ENCODE measurements at regions not wholly inside any gene's neighbourhood (a gene's known extent, or its start where the extent isn't known, plus 50 kb on each side); places are given as distances from the start of the nearest gene placed in this dataset.

- ChIA-PET CTCF (no interaction called here), POLR2A (no interaction called here)
- peaks cover 0 to 21% (median 3%) of the 10 kb centered on the region in 5 donors for H3K27me3 Mint-ChIP-seq
- peaks cover 0 to 14% (median 5%) of the 10 kb centered on the region in 5 donors for H3K36me3 Mint-ChIP-seq
- H3K27me3 ChIP-seq (ENCODE audit: control insufficient read depth in 2 of 2, insufficient read depth in 2 of 2, low read length in 2 of 2) = no peaks in the 10 kb centered on the region
- peaks cover 0 to 10% (median 3%) of the 10 kb centered on the region in 7 donors for H3K4me1 Mint-ChIP-seq
- H3K4me3 ChIP-seq (ENCODE audit: low read length) = no peak overlapping the region
- no peak overlapping the region for H3K27ac ChIP-seq (ENCODE audit: low read depth, low read length)
- ATAC-seq (no peak), DNase-seq (no peak)
- H3K9me3 Mint-ChIP-seq = peaks cover 0 to 13% (median 4%) of the 10 kb centered on the region in 11 donors
- no peaks in the 10 kb centered on the region for H3K4me1 ChIP-seq (ENCODE audit: control insufficient read depth in 2 of 2, insufficient read depth in 2 of 2, low read length in 2 of 2)
- H3K36me3 ChIP-seq (ENCODE audit: control insufficient read depth in 2 of 3, insufficient read depth in 3 of 3, low read length in 3 of 3) = no peaks in the 10 kb centered on the region
- no peak overlapping the region for H3K4me3 Mint-ChIP-seq
- H3K9me3 ChIP-seq (ENCODE audit: control insufficient read depth in 2 of 3, low read length in 3 of 3) = no peaks in the 10 kb centered on the region
- intact Hi-C loops (cut with micrococcal nuclease) = no loop called here
- no peak overlapping the region for H3K27ac Mint-ChIP-seq
Measured at GRCh38 chr2:12400543-12400942, 316.2 kb upstream of the TRIB2 start.

GRCh38 chr2:12402440-12403139, 314.1 kb upstream of the TRIB2 start:
- Mint-ChIP-seq H3K27ac (no peak overlapping the region), H3K36me3 (peaks cover 0 to 14% (median 5%) of the 10 kb centered on the region in 5 donors), H3K4me3 (no peak overlapping the region), H3K9me3 (peaks cover 0 to 13% (median 4%) of the 10 kb centered on the region in 11 donors), H3K27me3 (peaks cover 0 to 18% (median 3%) of the 10 kb centered on the region in 5 donors), H3K4me1 (peaks cover 0 to 7% (median 3%) of the 10 kb centered on the region in 7 donors)
- ChIA-PET CTCF (no interaction called here), POLR2A (no interaction called here)
- Histone ChIP-seq H3K36me3 (ENCODE audit: control insufficient read depth in 2 of 3, insufficient read depth in 3 of 3, low read length in 3 of 3) (no peaks in the 10 kb centered on the region), H3K4me1 (ENCODE audit: control insufficient read depth in 2 of 2, insufficient read depth in 2 of 2, low read length in 2 of 2) (no peaks in the 10 kb centered on the region), H3K27ac (ENCODE audit: low read depth, low read length) (no peak overlapping the region), H3K27me3 (ENCODE audit: control insufficient read depth in 2 of 2, insufficient read depth in 2 of 2, low read length in 2 of 2) (no peaks in the 10 kb centered on the region), H3K4me3 (ENCODE audit: low read length) (no peak overlapping the region), H3K9me3 (ENCODE audit: control insufficient read depth in 2 of 3, low read length in 3 of 3) (no peaks in the 10 kb centered on the region)
- intact Hi-C loops (cut with micrococcal nuclease) = no loop called here
- ATAC-seq (no peak), DNase-seq (no peak)

GRCh38 chr2:12404497-12404896, 312.2 kb upstream of the TRIB2 start:
- Mint-ChIP-seq H3K9me3 (peaks cover 0 to 13% (median 4%) of the 10 kb centered on the region in 11 donors), H3K27ac (peak overlapping the region in 1 of 9 donors; percentile 40), H3K4me3 (no peak overlapping the region), H3K4me1 (peaks cover 0 to 7% (median 3%) of the 10 kb centered on the region in 7 donors), H3K36me3 (peaks cover 0 to 14% (median 6%) of the 10 kb centered on the region in 5 donors), H3K27me3 (peaks cover 0 to 19% (median 3%) of the 10 kb centered on the region in 5 donors)
- intact Hi-C loops (cut with micrococcal nuclease) = no loop called here
- ATAC-seq (no peak), DNase-seq (no peak)
- no peaks in the 10 kb centered on the region for H3K9me3 ChIP-seq (ENCODE audit: control insufficient read depth in 2 of 3, low read length in 3 of 3)
- H3K27me3 ChIP-seq (ENCODE audit: control insufficient read depth in 2 of 2, insufficient read depth in 2 of 2, low read length in 2 of 2) = no peaks in the 10 kb centered on the region
- no peak overlapping the region for H3K27ac ChIP-seq (ENCODE audit: low read depth, low read length)
- no peaks in the 10 kb centered on the region for H3K4me1 ChIP-seq (ENCODE audit: control insufficient read depth in 2 of 2, insufficient read depth in 2 of 2, low read length in 2 of 2)
- no peak overlapping the region for H3K4me3 ChIP-seq (ENCODE audit: low read length)
- ChIA-PET POLR2A (no interaction called here), CTCF (no interaction called here)
- H3K36me3 ChIP-seq (ENCODE audit: control insufficient read depth in 2 of 3, insufficient read depth in 3 of 3, low read length in 3 of 3) = no peaks in the 10 kb centered on the region

DNA sequence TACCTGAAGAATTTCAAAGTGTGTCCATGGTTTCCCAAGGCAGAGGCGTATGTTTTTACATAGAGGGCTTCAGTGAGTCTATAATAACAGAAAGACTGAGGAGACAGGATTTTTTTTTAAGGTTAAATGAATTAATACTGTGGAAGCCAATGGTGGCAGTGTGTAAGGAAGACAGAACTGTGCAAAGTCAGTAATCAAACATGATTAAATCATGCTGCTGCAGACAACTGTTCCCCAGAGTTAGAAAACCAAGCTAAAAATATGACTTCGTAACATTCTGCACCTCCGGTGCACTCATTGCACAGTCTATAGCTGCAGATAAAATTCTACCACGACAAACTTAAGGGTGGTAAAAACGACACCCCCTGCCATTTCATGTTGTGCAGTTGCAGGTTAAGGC, 309.6 kb upstream of the TRIB2 start:
- POLR2A ChIA-PET = no interaction called here
- H3K4me3 Mint-ChIP-seq = no peak overlapping the region
- H3K9me3 ChIP-seq (ENCODE audit: control insufficient read depth in 2 of 3, low read length in 3 of 3) = no peaks in the 10 kb centered on the region
- H3K4me1 ChIP-seq (ENCODE audit: control insufficient read depth in 2 of 2, insufficient read depth in 2 of 2, low read length in 2 of 2) = peaks cover 0 to under 1% of the 10 kb centered on the region in 2 donors
- no peaks in the 10 kb centered on the region for H3K36me3 ChIP-seq (ENCODE audit: control insufficient read depth in 2 of 3, insufficient read depth in 3 of 3, low read length in 3 of 3)
- ATAC-seq = no peak
- no peaks in the 10 kb centered on the region for H3K27me3 ChIP-seq (ENCODE audit: control insufficient read depth in 2 of 2, insufficient read depth in 2 of 2, low read length in 2 of 2)
- H3K27ac ChIP-seq (ENCODE audit: low read depth, low read length) = no peak overlapping the region
- CTCF ChIA-PET = interaction anchor here (1.2 kb wide), 1 partner anchor 309 kb away, joined by 3 read pairs; the partner anchor contains the start of gene TRIB2
- no peak overlapping the region for H3K27ac Mint-ChIP-seq
- peaks cover 0 to 22% (median 2%) of the 10 kb centered on the region in 11 donors for H3K9me3 Mint-ChIP-seq
- H3K4me1 Mint-ChIP-seq = peaks cover under 1 to 8% (median 5%) of the 10 kb centered on the region in 7 donors
- peaks cover 0 to 21% (median 5%) of the 10 kb centered on the region in 5 donors for H3K36me3 Mint-ChIP-seq
- DNase-seq = no peak
- intact Hi-C loops (cut with micrococcal nuclease) = no loop called here
- peaks cover 0 to 5% (median 0%) of the 10 kb centered on the region in 5 donors for H3K27me3 Mint-ChIP-seq
- H3K4me3 ChIP-seq (ENCODE audit: low read length) = no peak overlapping the region

DNA sequence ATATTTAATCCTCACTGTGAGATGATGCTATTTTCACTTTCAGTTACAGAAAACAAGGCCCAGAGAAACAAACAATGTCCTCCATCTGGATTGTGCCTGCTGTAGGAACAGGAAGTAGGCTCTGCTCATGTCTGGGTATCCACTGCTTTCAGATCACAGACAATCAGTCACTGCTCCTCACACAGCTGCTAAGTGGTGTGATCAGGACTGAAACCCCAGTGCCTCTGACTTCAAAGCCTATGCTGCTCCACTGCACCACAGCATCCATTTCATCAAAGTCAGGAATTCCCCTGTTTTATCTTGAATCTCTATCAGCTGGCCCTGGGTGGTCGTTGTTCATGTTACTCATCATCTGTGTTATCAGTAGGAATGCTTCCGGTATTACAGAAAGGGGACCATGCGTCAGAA, 303.8 kb upstream of the TRIB2 start:
- DNase-seq (peak in 6 of 9 donors; percentile 7 to 30 (median 20)), ATAC-seq (peak; percentile 78)
- Mint-ChIP-seq H3K4me1 (peaks cover 21 to 60% (median 38%) of the 10 kb centered on the region in 7 donors), H3K27ac (peak overlapping the region in 8 of 9 donors; percentile 21 to 81 (median 39)), H3K27me3 (peaks cover 0 to 1% (median 0%) of the 10 kb centered on the region in 5 donors), H3K36me3 (peaks cover 0 to 16% (median 0%) of the 10 kb centered on the region in 5 donors), H3K4me3 (peak overlapping the region in 5 of 10 donors; percentile 0 to 65 (median 34)), H3K9me3 (peaks cover 0 to 13% (median 0%) of the 10 kb centered on the region in 11 donors)
- H3K4me3 ChIP-seq (ENCODE audit: low read length) = no peak overlapping the region
- H3K9me3 ChIP-seq (ENCODE audit: control insufficient read depth in 2 of 3, low read length in 3 of 3) = no peaks in the 10 kb centered on the region
- CTCF ChIA-PET = no interaction called here
- H3K27ac ChIP-seq (ENCODE audit: low read depth, low read length) = no peak overlapping the region
- H3K27me3 ChIP-seq (ENCODE audit: control insufficient read depth in 2 of 2, insufficient read depth in 2 of 2, low read length in 2 of 2) = no peaks in the 10 kb centered on the region
- H3K4me1 ChIP-seq (ENCODE audit: control insufficient read depth in 2 of 2, insufficient read depth in 2 of 2, low read length in 2 of 2) = peaks cover 16 to 19% of the 10 kb centered on the region in 2 donors
- POLR2A ChIA-PET = interaction anchor here (0.9 to 1.3 kb wide), 2 partner anchors 76 to 206 kb away, joined by 3 to 4 read pairs; no protein-coding TSS in a partner anchor
- intact Hi-C loops (cut with micrococcal nuclease) = loop anchor here in 1 of 2 donors (5.0 to 10.0 kb wide), 3 partner anchors 121 to 548 kb away; no protein-coding TSS in a partner anchor
- H3K36me3 ChIP-seq (ENCODE audit: control insufficient read depth in 2 of 3, insufficient read depth in 3 of 3, low read length in 3 of 3) = no peaks in the 10 kb centered on the region

DNA sequence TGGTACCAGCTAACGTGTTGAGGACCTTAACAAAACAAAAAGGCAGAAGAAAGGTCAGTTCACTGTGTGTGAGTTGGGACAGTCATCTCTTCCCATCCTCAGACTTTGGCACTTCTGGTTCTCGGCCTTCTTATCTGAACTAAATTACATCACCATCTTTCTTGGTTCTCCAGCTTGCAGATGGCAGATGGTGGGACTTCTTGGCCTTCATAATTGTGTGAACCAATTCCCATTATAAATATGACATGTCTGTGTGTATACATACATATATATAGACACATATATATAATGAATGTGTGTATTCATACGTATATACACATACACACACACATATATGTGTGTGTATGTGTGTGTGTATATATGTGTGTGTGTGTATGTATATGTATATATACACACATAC, 301.2 kb upstream of the TRIB2 start:
- POLR2A ChIA-PET = interaction anchor here (1.4 to 3.7 kb wide), 3 partner anchors 289 to 300 kb away, joined by 4 to 23 read pairs (median 9); no protein-coding TSS in a partner anchor
- no peaks in the 10 kb centered on the region for H3K9me3 ChIP-seq (ENCODE audit: control insufficient read depth in 2 of 3, low read length in 3 of 3)
- DNase-seq (no peak), ATAC-seq (no peak)
- intact Hi-C loops (cut with micrococcal nuclease) = loop anchor here (5.0 to 10.0 kb wide), 4 partner anchors 42 to 592 kb away; no protein-coding TSS in a partner anchor
- H3K27ac ChIP-seq (ENCODE audit: low read depth, low read length) = no peak overlapping the region
- H3K36me3 ChIP-seq (ENCODE audit: control insufficient read depth in 2 of 3, insufficient read depth in 3 of 3, low read length in 3 of 3) = no peaks in the 10 kb centered on the region
- no peak overlapping the region for H3K4me3 Mint-ChIP-seq
- H3K4me1 Mint-ChIP-seq = peaks cover 27 to 80% (median 60%) of the 10 kb centered on the region in 7 donors
- peak overlapping the region in 3 of 9 donors; percentile 42 to 77 (median 53) for H3K27ac Mint-ChIP-seq
- no peaks in the 10 kb centered on the region for H3K27me3 Mint-ChIP-seq
- H3K4me1 ChIP-seq (ENCODE audit: control insufficient read depth in 2 of 2, insufficient read depth in 2 of 2, low read length in 2 of 2) = peaks cover 16 to 23% of the 10 kb centered on the region in 2 donors
- CTCF ChIA-PET = interaction anchor here (0.8 to 3.5 kb wide), 9 partner anchors 92 to 592 kb away, joined by 3 to 45 read pairs (median 4); partner anchors contain the start of gene TRIB2
- H3K27me3 ChIP-seq (ENCODE audit: control insufficient read depth in 2 of 2, insufficient read depth in 2 of 2, low read length in 2 of 2) = no peaks in the 10 kb centered on the region
- H3K4me3 ChIP-seq (ENCODE audit: low read length) = no peak overlapping the region
- H3K9me3 Mint-ChIP-seq = peaks cover 0 to 8% (median 0%) of the 10 kb centered on the region in 11 donors
- H3K36me3 Mint-ChIP-seq = peaks cover 0 to 17% (median 0%) of the 10 kb centered on the region in 5 donors

Data from naive thymus-derived CD4-positive, alpha-beta T cell (primary cell).